Body of pancreas (tissue), 4 donors: ENCODE measurements at regions not wholly inside any gene's neighbourhood (a gene's known extent, or its start where the extent isn't known, plus 50 kb on each side); places are given as distances from the start of the nearest gene placed in this dataset.

Experiments used
- POLR2A ChIP-seq, 3 donors: fragments of 450-650 bp; IDR thresholded peaks; one replicate each; pipeline ENCODE4 v1.6.1; 2016; ENCODE audit warnings: antibody characterized with exemption in 3 of 3, mild to moderate bottlenecking in 2 of 3
- TF ChIP-seq, protein P1 (sequence below), 7 experiments: fragments of 450-650 bp in 4 of 7; fragments of 200-600 bp in 3 of 7; sonication (generic) in 3 of 7; IDR thresholded peaks; one replicate each; pipeline ENCODE4 v1.5.1; 2016 to 2019; ENCODE audit warnings: antibody characterized with exemption in 7 of 7

GRCh38 chr5:124954784-124955183, 208.3 kb upstream of the ZNF608 start:
- no peak for TF ChIP-seq POLR2A (IDR thresholded peaks at IDR 0.05)
- TF ChIP-seq, protein P1, sequence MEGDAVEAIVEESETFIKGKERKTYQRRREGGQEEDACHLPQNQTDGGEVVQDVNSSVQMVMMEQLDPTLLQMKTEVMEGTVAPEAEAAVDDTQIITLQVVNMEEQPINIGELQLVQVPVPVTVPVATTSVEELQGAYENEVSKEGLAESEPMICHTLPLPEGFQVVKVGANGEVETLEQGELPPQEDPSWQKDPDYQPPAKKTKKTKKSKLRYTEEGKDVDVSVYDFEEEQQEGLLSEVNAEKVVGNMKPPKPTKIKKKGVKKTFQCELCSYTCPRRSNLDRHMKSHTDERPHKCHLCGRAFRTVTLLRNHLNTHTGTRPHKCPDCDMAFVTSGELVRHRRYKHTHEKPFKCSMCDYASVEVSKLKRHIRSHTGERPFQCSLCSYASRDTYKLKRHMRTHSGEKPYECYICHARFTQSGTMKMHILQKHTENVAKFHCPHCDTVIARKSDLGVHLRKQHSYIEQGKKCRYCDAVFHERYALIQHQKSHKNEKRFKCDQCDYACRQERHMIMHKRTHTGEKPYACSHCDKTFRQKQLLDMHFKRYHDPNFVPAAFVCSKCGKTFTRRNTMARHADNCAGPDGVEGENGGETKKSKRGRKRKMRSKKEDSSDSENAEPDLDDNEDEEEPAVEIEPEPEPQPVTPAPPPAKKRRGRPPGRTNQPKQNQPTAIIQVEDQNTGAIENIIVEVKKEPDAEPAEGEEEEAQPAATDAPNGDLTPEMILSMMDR (IDR thresholded peaks at IDR 0.05) = no peak
